Keratinocyte (primary cell): ENCODE measurements at regions not wholly inside any gene's neighbourhood (a gene's known extent, or its start where the extent isn't known, plus 50 kb on each side); places are given as distances from the start of the nearest gene placed in this dataset.

Source experiments
- DNase-seq: peaks from one replicate; pipeline ENCODE4 v3.0.0-alpha.2; 2011; ENCODE audit warnings: low read depth, missing footprints, low spot score
- FAIRE-seq: peaks from 2 replicates; lab custom pipeline; 2011; peaks lifted over from hg19 to GRCh38; lab: Jason Lieb, UNC
- H2AFZ ChIP-seq: 2 replicates; pipeline ENCODE4 v1.6.0; 2012; ENCODE audit warnings: low read length, control low read depth, inconsistent platforms; ENCODE audit not compliant: control insufficient read depth
- H3K27ac ChIP-seq: 2 replicates; pipeline ENCODE4 v1.5.1; 2011; ENCODE audit warnings: low read length; ENCODE audit not compliant: control insufficient read depth, insufficient read depth
- H3K27me3 ChIP-seq: 3 replicates; pipeline ENCODE4 v1.6.0; 2011; ENCODE audit warnings: low read length; ENCODE audit not compliant: control insufficient read depth, insufficient read depth; ENCODE audit errors: extremely low read depth
- H3K36me3 ChIP-seq, 2 experiments: 2 replicates in 1 of 2; 3 replicates in 1 of 2; pipeline ENCODE4 v1.5.1; 2011; ENCODE audit warnings: low read length in 2 of 2, mild to moderate bottlenecking in 1 of 2; ENCODE audit not compliant: control insufficient read depth in 2 of 2, insufficient read depth in 2 of 2; ENCODE audit errors: extremely low read depth in 1 of 2
- H3K4me1 ChIP-seq: 3 replicates; pipeline ENCODE4 v1.5.1; 2011; ENCODE audit warnings: low read length; ENCODE audit not compliant: control insufficient read depth, insufficient read depth; ENCODE audit errors: extremely low read depth
- H3K4me2 ChIP-seq: 3 replicates; pipeline ENCODE4 v1.6.0; 2011; ENCODE audit warnings: low read depth, low read length; ENCODE audit not compliant: control insufficient read depth, insufficient read depth; ENCODE audit errors: extremely low read depth
- H3K4me3 ChIP-seq, 3 experiments: fragments of 200-600 bp in 1 of 3; sonication (generic) in 1 of 3; 2 replicates in 2 of 3; 3 replicates in 1 of 3; pipeline ENCODE4 v1.5.1; 2011 to 2016; ENCODE audit warnings: low read length in 3 of 3, mild to moderate bottlenecking in 3 of 3, control low read depth in 2 of 3, inconsistent platforms in 1 of 3, low read depth in 1 of 3, mixed read lengths in 1 of 3, mixed run types in 1 of 3, moderate library complexity in 1 of 3; ENCODE audit not compliant: control insufficient read depth in 2 of 3, insufficient read depth in 2 of 3; ENCODE audit errors: extremely low read depth in 1 of 3
- H3K79me2 ChIP-seq: 2 replicates; pipeline ENCODE4 v1.6.0; 2012; ENCODE audit warnings: low read length; ENCODE audit not compliant: control insufficient read depth, insufficient read depth
- H3K9ac ChIP-seq: 3 replicates; pipeline ENCODE4 v1.6.0; 2011; ENCODE audit warnings: low read length; ENCODE audit not compliant: control insufficient read depth, insufficient read depth; ENCODE audit errors: extremely low read depth
- H3K9me1 ChIP-seq: 3 replicates; pipeline ENCODE4 v1.6.0; 2011; ENCODE audit warnings: low read length; ENCODE audit not compliant: control insufficient read depth, insufficient read depth; ENCODE audit errors: extremely low read depth
- H3K9me3 ChIP-seq: 2 replicates; pipeline ENCODE4 v1.5.1; 2012; ENCODE audit warnings: low read depth, low read length; ENCODE audit not compliant: control insufficient read depth
- H4K20me1 ChIP-seq: 3 replicates; pipeline ENCODE4 v1.6.0; 2011; ENCODE audit warnings: low read length; ENCODE audit not compliant: control insufficient read depth, insufficient read depth; ENCODE audit errors: extremely low read depth
- EZH2 ChIP-seq: IDR thresholded peaks from one replicate; pipeline ENCODE4 v1.6.1; 2012; ENCODE audit warnings: inconsistent platforms, mild to moderate bottlenecking, low read length, moderate library complexity
- dilution Hi-C: fragments of 300-500 bp; cut with MboI; formaldehyde crosslinking; loops from one replicate; pipeline ENCODE4 v1.7.0; 2020; ENCODE audit warnings: low sequenced_read_pairs; ENCODE audit not compliant: extremely low pct_ligation_motif_present
- TF ChIP-seq, protein P1 (sequence below), 3 experiments: IDR thresholded peaks in 1 of 3; conservative IDR thresholded peaks in 1 of 3; optimal IDR thresholded peaks in 1 of 3; 2 replicates in 2 of 3; 3 replicates in 1 of 3; pipeline versions ENCODE3 to v1.5.1; 2011; ENCODE audit warnings: low read length in 3 of 3, mild to moderate bottlenecking in 3 of 3, moderate library complexity in 2 of 3, control low read depth in 1 of 3, inconsistent platforms in 1 of 3; ENCODE audit not compliant: insufficient read depth in 2 of 3; ENCODE audit errors: extremely low read depth in 1 of 3

DNA sequence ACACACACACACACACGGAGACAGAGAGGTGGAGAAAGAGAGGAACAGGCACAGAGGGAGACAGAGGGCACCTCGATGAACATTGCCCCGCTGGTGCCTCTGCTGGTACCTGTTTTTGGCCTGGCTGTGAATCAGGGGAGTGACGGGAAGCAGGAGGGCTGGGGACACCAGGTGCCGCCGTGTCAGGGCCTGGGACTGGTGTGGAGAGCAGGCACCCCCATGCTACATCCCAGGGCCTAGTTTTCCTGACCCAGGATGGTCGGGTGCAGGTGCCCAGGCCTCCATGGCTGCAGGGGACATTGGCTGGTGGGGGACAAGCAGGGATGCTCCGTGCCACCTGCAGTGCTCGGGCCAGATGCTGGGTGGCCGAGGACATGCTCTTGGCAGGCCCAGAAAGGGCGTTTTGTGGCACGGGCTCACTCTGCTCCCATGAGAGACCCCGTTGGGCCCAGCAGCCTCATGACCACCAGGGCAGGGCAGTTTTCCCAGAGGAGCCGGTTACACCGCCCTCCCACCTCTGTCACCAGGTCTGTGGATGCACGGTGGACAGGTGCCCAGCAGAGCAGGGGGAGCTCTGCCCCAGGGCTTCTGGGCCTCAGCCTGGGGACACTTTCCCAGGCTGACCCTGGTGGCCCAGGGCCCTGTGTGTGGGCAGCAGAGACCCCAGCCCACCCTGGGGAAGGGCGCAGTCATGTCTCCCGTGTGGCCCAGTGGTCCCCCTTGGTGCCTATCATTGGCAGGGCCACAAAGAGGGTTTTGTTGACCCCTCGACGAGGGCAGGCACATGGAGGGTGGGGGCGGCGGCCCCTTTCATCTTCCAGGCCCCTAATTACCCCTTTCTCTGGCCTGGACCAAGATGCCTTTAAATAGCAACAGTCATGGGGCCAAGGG lies 207.5 kb upstream of the RTL1 start:
- H2AFZ ChIP-seq: no peak overlapping the region
- H3K36me3 ChIP-seq: no peaks in the 10 kb centered on the region
- no peak overlapping the region for H3K27ac ChIP-seq
- no peaks in the 10 kb centered on the region for H3K9me1 ChIP-seq
- no peak overlapping the region for H3K9ac ChIP-seq
- no peak for FAIRE-seq
- no peaks in the 10 kb centered on the region for H4K20me1 ChIP-seq
- dilution Hi-C loops: no loop called here
- H3K4me3 ChIP-seq: no peak overlapping the region
- no peak for TF ChIP-seq EZH2
- TF ChIP-seq, protein P1, sequence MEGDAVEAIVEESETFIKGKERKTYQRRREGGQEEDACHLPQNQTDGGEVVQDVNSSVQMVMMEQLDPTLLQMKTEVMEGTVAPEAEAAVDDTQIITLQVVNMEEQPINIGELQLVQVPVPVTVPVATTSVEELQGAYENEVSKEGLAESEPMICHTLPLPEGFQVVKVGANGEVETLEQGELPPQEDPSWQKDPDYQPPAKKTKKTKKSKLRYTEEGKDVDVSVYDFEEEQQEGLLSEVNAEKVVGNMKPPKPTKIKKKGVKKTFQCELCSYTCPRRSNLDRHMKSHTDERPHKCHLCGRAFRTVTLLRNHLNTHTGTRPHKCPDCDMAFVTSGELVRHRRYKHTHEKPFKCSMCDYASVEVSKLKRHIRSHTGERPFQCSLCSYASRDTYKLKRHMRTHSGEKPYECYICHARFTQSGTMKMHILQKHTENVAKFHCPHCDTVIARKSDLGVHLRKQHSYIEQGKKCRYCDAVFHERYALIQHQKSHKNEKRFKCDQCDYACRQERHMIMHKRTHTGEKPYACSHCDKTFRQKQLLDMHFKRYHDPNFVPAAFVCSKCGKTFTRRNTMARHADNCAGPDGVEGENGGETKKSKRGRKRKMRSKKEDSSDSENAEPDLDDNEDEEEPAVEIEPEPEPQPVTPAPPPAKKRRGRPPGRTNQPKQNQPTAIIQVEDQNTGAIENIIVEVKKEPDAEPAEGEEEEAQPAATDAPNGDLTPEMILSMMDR (optimal IDR thresholded peaks at IDR 0.05 in 1 of 3, IDR thresholded peaks at IDR 0.05 in 1 of 3, conservative IDR thresholded peaks at IDR 0.05 in 1 of 3; ENCODE audit: extremely low read depth in 1 of 3, insufficient read depth in 2 of 3, low read length in 3 of 3): no peak
- no peak overlapping the region for H3K4me2 ChIP-seq
- H3K79me2 ChIP-seq: no peaks in the 10 kb centered on the region
- H3K9me3 ChIP-seq: peaks cover 2% of the 10 kb centered on the region
- H3K4me1 ChIP-seq: no peaks in the 10 kb centered on the region
- DNase-seq: no peak
- no peaks in the 10 kb centered on the region for H3K27me3 ChIP-seq

DNA sequence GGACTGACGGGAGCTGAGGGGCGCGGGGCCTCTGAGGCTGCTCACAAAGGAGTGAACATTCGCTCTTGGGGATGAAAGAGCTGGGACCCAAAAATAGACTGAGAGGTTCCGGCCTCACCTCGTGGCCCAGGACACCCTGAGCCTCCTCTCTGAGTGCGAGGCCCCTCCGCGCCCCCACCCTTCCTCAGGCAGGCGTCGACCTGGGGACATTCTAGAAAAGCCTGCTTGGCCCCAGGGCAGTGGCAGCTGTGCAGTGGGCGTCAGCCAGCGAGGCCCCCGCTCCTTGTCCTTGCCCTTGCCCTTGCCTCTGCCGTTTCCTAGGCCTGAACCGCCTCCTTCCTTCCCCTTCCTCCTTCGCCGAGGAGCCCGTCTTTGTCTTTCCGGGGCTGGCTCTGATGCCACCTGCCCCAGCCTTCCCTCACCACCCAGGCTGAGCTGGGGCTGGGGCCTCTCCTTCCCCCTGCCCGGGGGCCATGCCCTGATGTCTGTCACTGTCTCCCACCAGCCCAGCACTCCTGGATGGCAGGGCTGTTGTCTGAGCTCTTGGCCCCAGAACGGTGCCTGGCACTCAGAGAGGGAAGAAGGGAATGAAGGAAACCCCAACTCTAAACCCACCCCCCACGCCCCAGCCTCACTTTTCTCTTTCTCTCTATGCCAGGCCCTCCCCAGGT lies 208.2 kb upstream of the RTL1 start:
- DNase-seq: no peak
- no peak overlapping the region for H3K27ac ChIP-seq
- no peak overlapping the region for H2AFZ ChIP-seq
- no peaks in the 10 kb centered on the region for H3K4me1 ChIP-seq
- H3K36me3 ChIP-seq: no peaks in the 10 kb centered on the region
- no peak overlapping the region for H3K9ac ChIP-seq
- H4K20me1 ChIP-seq: no peaks in the 10 kb centered on the region
- no peak overlapping the region for H3K4me3 ChIP-seq
- H3K27me3 ChIP-seq: no peaks in the 10 kb centered on the region
- H3K4me2 ChIP-seq: no peak overlapping the region
- H3K9me3 ChIP-seq: peaks cover 2% of the 10 kb centered on the region
- no peaks in the 10 kb centered on the region for H3K79me2 ChIP-seq
- dilution Hi-C loops: no loop called here
- no peak for FAIRE-seq
- TF ChIP-seq, protein P1 (optimal IDR thresholded peaks at IDR 0.05 in 1 of 3, IDR thresholded peaks at IDR 0.05 in 1 of 3, conservative IDR thresholded peaks at IDR 0.05 in 1 of 3; ENCODE audit: extremely low read depth in 1 of 3, insufficient read depth in 2 of 3, low read length in 3 of 3): no peak
- TF ChIP-seq EZH2: no peak
- no peaks in the 10 kb centered on the region for H3K9me1 ChIP-seq
